ENCODE measurements at regions not wholly inside any gene's neighbourhood (a gene's known extent, or its start where the extent isn't known, plus 50 kb on each side); places are given as distances from the start of the nearest gene placed in this dataset.

DNA sequence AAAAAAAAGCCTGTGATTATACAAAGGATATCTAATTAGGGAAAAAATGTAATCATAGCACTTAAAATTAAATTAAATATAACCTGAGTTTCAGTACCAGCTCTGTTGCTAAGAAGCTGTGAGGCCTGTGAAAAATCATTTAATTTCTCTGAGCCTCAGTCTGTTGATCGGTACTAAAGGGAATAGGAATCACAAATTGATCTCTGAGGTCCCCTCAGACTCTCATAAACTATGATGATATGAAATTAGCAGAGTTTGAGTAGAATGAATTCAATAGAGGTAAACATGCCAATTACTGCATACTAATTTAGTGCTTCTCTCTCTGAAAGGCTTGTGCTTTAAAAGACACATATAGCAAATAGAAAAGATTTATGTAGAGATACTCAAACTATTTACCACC is 416.8 kb upstream of the NCAM2 start:
- no peak for DNase-seq
- no peaks in the 10 kb centered on the region for H3K27me3 ChIP-seq
- no peaks in the 10 kb centered on the region for H3K9me3 ChIP-seq (replicated peaks)
- H3K36me3 ChIP-seq: no peaks in the 10 kb centered on the region
- H3K4me3 ChIP-seq: no peak overlapping the region
- no peaks in the 10 kb centered on the region for H3K4me1 ChIP-seq
- no peak overlapping the region for H3K27ac ChIP-seq

GRCh38 chr21:20591284-20591683 is 406.9 kb upstream of the NCAM2 start:
- H3K4me1 ChIP-seq: no peaks in the 10 kb centered on the region
- DNase-seq: no peak
- no peak overlapping the region for H3K27ac ChIP-seq

GRCh38 chr21:20592463-20592862 is 405.7 kb upstream of the NCAM2 start:
- Histone ChIP-seq H3K9me3 (replicated peaks) (no peaks in the 10 kb centered on the region), H3K27me3 (no peaks in the 10 kb centered on the region), H3K27ac (no peak overlapping the region), H3K4me1 (no peaks in the 10 kb centered on the region), H3K36me3 (no peaks in the 10 kb centered on the region), H3K4me3 (no peak overlapping the region)
- no peak for DNase-seq

More at GRCh38 chr21:20591284-20591683, 406.9 kb upstream of the NCAM2 start:
- no peaks in the 10 kb centered on the region for H3K27me3 ChIP-seq
- H3K9me3 ChIP-seq (replicated peaks): no peaks in the 10 kb centered on the region
- no peak overlapping the region for H3K4me3 ChIP-seq
- H3K36me3 ChIP-seq: no peaks in the 10 kb centered on the region

GRCh38 chr21:20603236-20603635 is 395.0 kb upstream of the NCAM2 start:
- Histone ChIP-seq H3K9me3 (replicated peaks) (no peaks in the 10 kb centered on the region), H3K27ac (no peak overlapping the region), H3K27me3 (no peaks in the 10 kb centered on the region), H3K4me1 (no peaks in the 10 kb centered on the region), H3K4me3 (no peak overlapping the region), H3K36me3 (no peaks in the 10 kb centered on the region)
- DNase-seq: no peak

- H3K4me1 ChIP-seq: peaks cover 2% of the 10 kb centered on the region; the same call in 1 of the 2 replicates
- no peaks in the 10 kb centered on the region for H3K9me3 ChIP-seq (replicated peaks)
- no peaks in the 10 kb centered on the region for H3K36me3 ChIP-seq
- H3K4me3 ChIP-seq: no peak overlapping the region
- no peaks in the 10 kb centered on the region for H3K27me3 ChIP-seq
- no peak overlapping the region for H3K27ac ChIP-seq
- DNase-seq: peak in 1 of 2 experiments; percentile 27
Measured at GRCh38 chr21:20611008-20611407, 387.2 kb upstream of the NCAM2 start.

GRCh38 chr21:20613654-20614053 is 384.6 kb upstream of the NCAM2 start:
- H3K4me3 ChIP-seq: no peak overlapping the region
- H3K36me3 ChIP-seq: no peaks in the 10 kb centered on the region
- DNase-seq: no peak
- no peaks in the 10 kb centered on the region for H3K9me3 ChIP-seq (replicated peaks)
- peaks cover 2% of the 10 kb centered on the region; the same call in 1 of the 2 replicates for H3K4me1 ChIP-seq
- H3K27me3 ChIP-seq: no peaks in the 10 kb centered on the region
- H3K27ac ChIP-seq: no peak overlapping the region

DNA sequence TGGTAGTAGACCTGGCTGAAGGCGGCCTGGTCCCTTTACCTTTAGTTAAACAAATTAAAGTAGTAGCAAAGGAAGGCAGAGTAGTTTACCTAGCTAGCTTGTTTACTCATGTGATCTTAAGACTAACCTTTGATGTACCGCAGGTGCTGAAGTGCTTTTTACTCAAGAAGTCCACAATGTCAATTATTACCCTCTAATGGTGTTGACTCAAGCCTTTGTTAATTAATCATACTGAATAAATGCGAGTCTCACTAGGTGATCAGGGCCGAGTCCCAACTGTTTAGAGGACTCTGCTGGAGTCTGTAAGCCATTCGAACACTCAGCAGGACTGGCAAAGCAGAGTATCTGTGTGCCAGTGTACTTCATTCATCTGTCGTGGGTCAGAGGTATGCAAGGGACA is 381.1 kb upstream of the NCAM2 start:
- Histone ChIP-seq H3K27me3 (no peaks in the 10 kb centered on the region), H3K36me3 (no peaks in the 10 kb centered on the region), H3K4me1 (no peaks in the 10 kb centered on the region), H3K27ac (no peak overlapping the region), H3K9me3 (replicated peaks) (no peaks in the 10 kb centered on the region), H3K4me3 (no peak overlapping the region)
- no peak for DNase-seq

GRCh38 chr21:20618878-20619277 is 379.3 kb upstream of the NCAM2 start:
- H3K27me3 ChIP-seq: no peaks in the 10 kb centered on the region
- no peaks in the 10 kb centered on the region for H3K9me3 ChIP-seq (replicated peaks)
- H3K4me1 ChIP-seq: no peaks in the 10 kb centered on the region
- no peak for DNase-seq
- no peak overlapping the region for H3K27ac ChIP-seq
- no peak overlapping the region for H3K4me3 ChIP-seq
- no peaks in the 10 kb centered on the region for H3K36me3 ChIP-seq

GRCh38 chr21:20627594-20627993 is 370.6 kb upstream of the NCAM2 start:
- Histone ChIP-seq H3K36me3 (no peaks in the 10 kb centered on the region), H3K4me1 (no peaks in the 10 kb centered on the region), H3K27me3 (no peaks in the 10 kb centered on the region), H3K4me3 (no peak overlapping the region), H3K9me3 (replicated peaks) (no peaks in the 10 kb centered on the region), H3K27ac (no peak overlapping the region)
- DNase-seq: no peak

- Histone ChIP-seq H3K4me1 (no peaks in the 10 kb centered on the region), H3K4me3 (no peak overlapping the region), H3K27ac (no peak overlapping the region), H3K9me3 (replicated peaks) (no peaks in the 10 kb centered on the region), H3K27me3 (no peaks in the 10 kb centered on the region), H3K36me3 (no peaks in the 10 kb centered on the region)
- DNase-seq: no peak
Measured at GRCh38 chr21:20631633-20632032, 366.6 kb upstream of the NCAM2 start.

- Histone ChIP-seq H3K9me3 (replicated peaks) (no peaks in the 10 kb centered on the region), H3K4me1 (no peaks in the 10 kb centered on the region), H3K36me3 (no peaks in the 10 kb centered on the region), H3K4me3 (no peak overlapping the region), H3K27me3 (no peaks in the 10 kb centered on the region), H3K27ac (no peak overlapping the region)
- DNase-seq: no peak
Measured at GRCh38 chr21:20639026-20639425, 359.2 kb upstream of the NCAM2 start.

DNA sequence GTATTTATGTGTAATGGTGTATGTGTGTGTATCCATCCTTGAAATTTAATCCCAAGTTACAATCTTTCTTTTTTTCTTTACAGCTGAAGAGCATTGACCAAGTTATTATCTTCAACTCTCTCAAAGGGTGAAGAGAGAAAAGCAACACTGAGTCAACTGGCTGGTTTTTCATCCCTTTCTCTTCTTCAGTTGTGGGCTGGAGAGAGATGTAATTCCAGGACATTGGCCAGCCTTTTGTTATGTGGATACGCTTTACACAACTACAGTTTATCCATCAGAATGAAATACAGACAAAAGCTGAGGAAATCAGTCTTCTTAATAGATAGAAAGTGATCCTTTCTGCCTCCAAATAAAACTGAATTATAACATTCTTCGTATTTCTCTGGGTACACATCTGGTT is 357.0 kb upstream of the NCAM2 start:
- Histone ChIP-seq H3K27ac (no peak overlapping the region), H3K9me3 (replicated peaks) (no peaks in the 10 kb centered on the region), H3K4me1 (no peaks in the 10 kb centered on the region), H3K36me3 (no peaks in the 10 kb centered on the region), H3K27me3 (no peaks in the 10 kb centered on the region), H3K4me3 (no peak overlapping the region)
- DNase-seq: no peak

GRCh38 chr21:20642681-20643080 is 355.5 kb upstream of the NCAM2 start:
- H3K4me3 ChIP-seq: no peak overlapping the region
- H3K27ac ChIP-seq: no peak overlapping the region
- no peaks in the 10 kb centered on the region for H3K36me3 ChIP-seq
- H3K9me3 ChIP-seq (replicated peaks): no peaks in the 10 kb centered on the region
- no peaks in the 10 kb centered on the region for H3K4me1 ChIP-seq
- DNase-seq: no peak
- no peaks in the 10 kb centered on the region for H3K27me3 ChIP-seq

DNA sequence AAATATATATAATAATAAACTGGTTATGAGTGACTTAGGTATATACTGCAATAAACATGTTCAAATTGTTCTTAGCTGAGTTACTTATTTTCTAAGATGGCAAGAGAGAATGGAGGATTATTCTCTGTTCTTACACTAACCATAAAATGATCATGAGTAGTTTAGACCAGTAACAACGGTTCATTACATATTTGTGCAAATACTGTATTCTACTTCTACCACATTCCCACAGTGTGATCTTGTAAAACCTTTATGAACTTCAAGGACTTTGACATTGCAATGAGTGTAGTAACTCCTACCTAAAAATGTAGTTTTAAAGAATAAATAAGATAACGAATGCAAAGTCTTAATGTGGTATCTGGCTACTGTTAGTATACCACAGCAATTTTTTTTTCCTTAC is 353.7 kb upstream of the NCAM2 start:
- Histone ChIP-seq H3K27ac (no peak overlapping the region), H3K27me3 (no peaks in the 10 kb centered on the region), H3K9me3 (replicated peaks) (no peaks in the 10 kb centered on the region), H3K36me3 (no peaks in the 10 kb centered on the region), H3K4me1 (no peaks in the 10 kb centered on the region), H3K4me3 (no peak overlapping the region)
- DNase-seq: no peak

DNA sequence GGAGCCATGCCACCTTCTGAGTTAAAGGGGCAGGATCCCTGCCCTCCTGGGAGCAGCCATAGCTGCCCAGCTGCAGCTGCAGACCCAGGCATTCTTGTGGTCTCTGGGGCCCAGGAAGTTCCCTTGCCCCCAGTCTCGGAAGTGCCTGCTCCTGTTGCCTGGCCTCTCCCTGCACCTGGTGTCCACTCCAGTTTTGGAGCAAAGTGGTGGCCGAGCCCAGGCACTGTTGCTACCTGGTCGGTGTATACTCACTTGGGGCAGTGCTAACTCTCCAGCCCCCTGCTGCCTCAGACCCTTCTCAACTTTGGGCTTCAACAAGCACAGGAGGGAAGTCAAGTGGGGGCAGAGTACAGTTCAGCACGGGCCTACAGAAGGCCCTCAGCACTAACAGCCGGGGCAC is 352.9 kb upstream of the NCAM2 start:
- DNase-seq: no peak
- Histone ChIP-seq H3K4me3 (no peak overlapping the region), H3K27ac (no peak overlapping the region), H3K27me3 (no peaks in the 10 kb centered on the region), H3K36me3 (no peaks in the 10 kb centered on the region), H3K9me3 (replicated peaks) (no peaks in the 10 kb centered on the region), H3K4me1 (no peaks in the 10 kb centered on the region)

DNA sequence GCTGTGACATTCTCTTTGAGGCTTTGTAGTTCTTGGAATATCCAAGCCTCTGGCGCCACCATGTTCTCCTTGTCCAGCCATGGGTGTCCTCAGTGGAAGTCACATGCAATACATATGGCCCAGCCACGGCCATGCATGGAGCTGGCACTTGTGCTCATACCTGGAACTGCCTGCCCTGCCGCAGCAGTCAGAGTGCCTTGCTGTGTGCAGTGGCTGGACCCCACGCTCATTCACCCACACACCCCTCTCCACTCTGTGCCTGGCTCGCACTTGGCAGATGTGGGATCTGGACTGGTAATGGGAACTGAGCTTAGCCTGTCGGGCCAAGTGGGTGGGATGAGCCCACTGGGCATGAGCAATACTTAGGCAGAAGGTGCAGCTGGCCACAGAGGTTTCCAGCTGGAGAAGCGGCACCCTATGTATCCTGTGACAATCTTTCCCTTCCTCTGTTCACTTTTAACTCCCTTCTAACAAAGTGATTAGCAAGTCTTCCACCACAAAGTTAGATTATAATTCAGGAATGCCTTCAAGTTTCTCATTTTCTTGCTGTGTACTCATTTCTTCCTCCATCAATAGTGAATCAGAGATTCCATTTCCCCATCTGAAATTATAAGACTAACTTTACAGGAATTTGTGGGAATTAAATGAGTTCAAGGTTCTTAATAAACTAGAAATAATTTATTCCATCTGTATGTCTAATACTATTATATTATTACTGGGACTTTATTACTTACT is 351.6 kb upstream of the NCAM2 start:
- Histone ChIP-seq H3K9me3 (replicated peaks) (no peaks in the 10 kb centered on the region), H3K4me3 (no peak overlapping the region), H3K27me3 (no peaks in the 10 kb centered on the region), H3K36me3 (no peaks in the 10 kb centered on the region), H3K27ac (no peak overlapping the region), H3K4me1 (no peaks in the 10 kb centered on the region)
- DNase-seq: no peak
